GM21528 (cell line): ENCODE measurements at regions not wholly inside any gene's neighbourhood (a gene's known extent, or its start where the extent isn't known, plus 50 kb on each side); places are given as distances from the start of the nearest gene placed in this dataset.
"Not testable (repeated sequence)": the region's sequence is repeated elsewhere in the genome, so short reads cannot be mapped to it uniquely, and the experiment has no call there.

Experiments used
- ATAC-seq: cut with Tn5 transposase; IDR thresholded peaks from one replicate; pipeline ENCODE4 v1.9.1; 2021; ENCODE audit warnings: mild to moderate bottlenecking, moderate library complexity; ENCODE audit not compliant: unreplicated experiment, low FRiP score

- ATAC-seq: no peak
These were observed 369.4 kb upstream of the CYRIA start for GRCh38 chr2:17035010-17035409.

- no peak for ATAC-seq
These were observed 364.4 kb upstream of the CYRIA start for GRCh38 chr2:17030047-17030446.

- ATAC-seq: no peak
These were observed 346.7 kb upstream of the CYRIA start for GRCh38 chr2:17012297-17012696.

- no peak for ATAC-seq
These were observed 344.5 kb upstream of the CYRIA start for GRCh38 chr2:17010104-17010503.

- no peak for ATAC-seq
These were observed 334.5 kb upstream of the CYRIA start for GRCh38 chr2:17000184-17000482.

GRCh38 chr2:16999347-17000183 lies 333.9 kb upstream of the CYRIA start:
- ATAC-seq: no peak

GRCh38 chr2:16978301-16978700 lies 312.7 kb upstream of the CYRIA start:
- no peak for ATAC-seq

- no peak for ATAC-seq
These were observed 309.1 kb upstream of the CYRIA start for GRCh38 chr2:16974688-16975087.

- ATAC-seq: no peak
These were observed 308.1 kb upstream of the CYRIA start for GRCh38 chr2:16973586-16974286.

- no peak for ATAC-seq
These were observed 306.6 kb upstream of the CYRIA start for GRCh38 chr2:16972276-16972675.

GRCh38 chr2:16971722-16972234 lies 306.1 kb upstream of the CYRIA start:
- ATAC-seq: no peak

- ATAC-seq: not testable (repeated sequence)
These were observed 305.3 kb upstream of the CYRIA start for GRCh38 chr2:16970948-16971347.

- ATAC-seq: no peak
These were observed 296.9 kb upstream of the CYRIA start for GRCh38 chr2:16962505-16962904.

- no peak for ATAC-seq
These were observed 294.9 kb upstream of the CYRIA start for GRCh38 chr2:16960579-16960978.

GRCh38 chr2:16958266-16958665 lies 292.6 kb upstream of the CYRIA start:
- no peak for ATAC-seq

- no peak for ATAC-seq
These were observed 287.2 kb upstream of the CYRIA start for GRCh38 chr2:16952805-16953204.

GRCh38 chr2:16952368-16952767 lies 286.7 kb upstream of the CYRIA start:
- ATAC-seq: no peak

- ATAC-seq: no peak
These were observed 284.8 kb upstream of the CYRIA start for GRCh38 chr2:16950436-16950835.

GRCh38 chr2:16948710-16949109 lies 283.1 kb upstream of the CYRIA start:
- ATAC-seq: no peak

GRCh38 chr2:16948053-16948452 lies 282.4 kb upstream of the CYRIA start:
- ATAC-seq: peak; percentile 51

GRCh38 chr2:16943279-16943958 lies 277.8 kb upstream of the CYRIA start:
- no peak for ATAC-seq
